ENCODE measurements at regions not wholly inside any gene's neighbourhood (a gene's known extent, or its start where the extent isn't known, plus 50 kb on each side); places are given as distances from the start of the nearest gene placed in this dataset.

DNA sequence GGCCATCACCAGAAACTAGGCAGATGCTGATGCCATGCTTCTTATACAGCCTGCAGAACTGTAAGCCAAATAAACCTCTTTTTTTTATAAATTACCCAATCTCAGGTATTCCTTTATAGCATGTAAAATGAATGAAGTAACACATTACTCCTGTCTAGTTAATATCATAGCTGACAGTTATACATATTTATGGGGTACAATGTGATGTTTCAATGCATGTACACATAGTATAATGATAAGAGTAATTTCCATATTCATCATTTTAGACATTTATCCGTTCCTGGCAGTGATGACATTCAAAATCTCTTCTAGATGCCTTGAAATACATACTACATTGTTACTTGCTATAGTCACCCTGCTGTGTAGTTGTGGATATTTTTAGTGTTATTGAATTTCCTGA is 85.4 kb upstream of the SLC35F3 start:
- TF ChIP-seq, protein P1, sequence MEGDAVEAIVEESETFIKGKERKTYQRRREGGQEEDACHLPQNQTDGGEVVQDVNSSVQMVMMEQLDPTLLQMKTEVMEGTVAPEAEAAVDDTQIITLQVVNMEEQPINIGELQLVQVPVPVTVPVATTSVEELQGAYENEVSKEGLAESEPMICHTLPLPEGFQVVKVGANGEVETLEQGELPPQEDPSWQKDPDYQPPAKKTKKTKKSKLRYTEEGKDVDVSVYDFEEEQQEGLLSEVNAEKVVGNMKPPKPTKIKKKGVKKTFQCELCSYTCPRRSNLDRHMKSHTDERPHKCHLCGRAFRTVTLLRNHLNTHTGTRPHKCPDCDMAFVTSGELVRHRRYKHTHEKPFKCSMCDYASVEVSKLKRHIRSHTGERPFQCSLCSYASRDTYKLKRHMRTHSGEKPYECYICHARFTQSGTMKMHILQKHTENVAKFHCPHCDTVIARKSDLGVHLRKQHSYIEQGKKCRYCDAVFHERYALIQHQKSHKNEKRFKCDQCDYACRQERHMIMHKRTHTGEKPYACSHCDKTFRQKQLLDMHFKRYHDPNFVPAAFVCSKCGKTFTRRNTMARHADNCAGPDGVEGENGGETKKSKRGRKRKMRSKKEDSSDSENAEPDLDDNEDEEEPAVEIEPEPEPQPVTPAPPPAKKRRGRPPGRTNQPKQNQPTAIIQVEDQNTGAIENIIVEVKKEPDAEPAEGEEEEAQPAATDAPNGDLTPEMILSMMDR (IDR thresholded peaks at IDR 0.05; ENCODE audit: insufficient read depth, low read depth, low read length) = no peak
- no peak for TF ChIP-seq EZH2 (IDR thresholded peaks at IDR 0.05; ENCODE audit: insufficient read depth, low read length)
